HG03066 (cell line): ENCODE measurements at regions not wholly inside any gene's neighbourhood (a gene's known extent, or its start where the extent isn't known, plus 50 kb on each side); places are given as distances from the start of the nearest gene placed in this dataset.
"Not testable (repeated sequence)": the region's sequence is repeated elsewhere in the genome, so short reads cannot be mapped to it uniquely, and the experiment has no call there.

ENCODE experiments used
- ATAC-seq: cut with Tn5 transposase; IDR thresholded peaks from one replicate; pipeline ENCODE4 v1.9.1; 2021; ENCODE audit warnings: low read depth; ENCODE audit not compliant: unreplicated experiment

- no peak for ATAC-seq
Measured at GRCh38 chr5:25573691-25574090, 928.9 kb upstream of the CDH10 start.

- no peak for ATAC-seq
Measured at GRCh38 chr5:25570067-25570583, 925.3 kb upstream of the CDH10 start.

- no peak for ATAC-seq
Measured at GRCh38 chr5:25568989-25569625, 924.3 kb upstream of the CDH10 start.

- no peak for ATAC-seq
Measured at GRCh38 chr5:25568294-25568693, 923.5 kb upstream of the CDH10 start.

- ATAC-seq, result no peak
Measured at GRCh38 chr5:25567881-25568280, 923.1 kb upstream of the CDH10 start.

GRCh38 chr5:25562656-25563055 lies 917.9 kb upstream of the CDH10 start:
- ATAC-seq, result no peak

- no peak for ATAC-seq
Measured at GRCh38 chr5:25554077-25554476, 909.3 kb upstream of the CDH10 start.

- no peak for ATAC-seq
Measured at GRCh38 chr5:25552871-25553481, 908.2 kb upstream of the CDH10 start.

GRCh38 chr5:25550793-25551192 lies 906.0 kb upstream of the CDH10 start:
- no peak for ATAC-seq

- peak; percentile 60 for ATAC-seq
Measured at GRCh38 chr5:25544652-25545249, 900.0 kb upstream of the CDH10 start.

- no peak for ATAC-seq
Measured at GRCh38 chr5:25540628-25541027, 895.9 kb upstream of the CDH10 start.

GRCh38 chr5:25539536-25539935 lies 894.8 kb upstream of the CDH10 start:
- ATAC-seq, result no peak

- ATAC-seq, result not testable (repeated sequence)
Measured at GRCh38 chr5:25536461-25536860, 891.7 kb upstream of the CDH10 start.

GRCh38 chr5:25516141-25516540 lies 871.4 kb upstream of the CDH10 start:
- no peak for ATAC-seq

- no peak for ATAC-seq
Measured at GRCh38 chr5:25515525-25515924, 870.7 kb upstream of the CDH10 start.

- ATAC-seq, result not testable (repeated sequence)
Measured at GRCh38 chr5:25510692-25511091, 865.9 kb upstream of the CDH10 start.

GRCh38 chr5:25508011-25508410 lies 863.2 kb upstream of the CDH10 start:
- ATAC-seq, result not testable (repeated sequence)

- no peak for ATAC-seq
Measured at GRCh38 chr5:25500635-25501034, 855.9 kb upstream of the CDH10 start.

- ATAC-seq, result no peak
Measured at GRCh38 chr5:25489834-25490538, 845.2 kb upstream of the CDH10 start.

GRCh38 chr5:25488119-25488518 lies 843.3 kb upstream of the CDH10 start:
- ATAC-seq, result no peak

GRCh38 chr5:25484391-25484790 lies 839.6 kb upstream of the CDH10 start:
- no peak for ATAC-seq
